ENCODE measurements at regions not wholly inside any gene's neighbourhood (a gene's known extent, or its start where the extent isn't known, plus 50 kb on each side); places are given as distances from the start of the nearest gene placed in this dataset.
"Not testable (repeated sequence)": the region's sequence is repeated elsewhere in the genome, so short reads cannot be mapped to it uniquely, and the experiment has no call there.

DNA sequence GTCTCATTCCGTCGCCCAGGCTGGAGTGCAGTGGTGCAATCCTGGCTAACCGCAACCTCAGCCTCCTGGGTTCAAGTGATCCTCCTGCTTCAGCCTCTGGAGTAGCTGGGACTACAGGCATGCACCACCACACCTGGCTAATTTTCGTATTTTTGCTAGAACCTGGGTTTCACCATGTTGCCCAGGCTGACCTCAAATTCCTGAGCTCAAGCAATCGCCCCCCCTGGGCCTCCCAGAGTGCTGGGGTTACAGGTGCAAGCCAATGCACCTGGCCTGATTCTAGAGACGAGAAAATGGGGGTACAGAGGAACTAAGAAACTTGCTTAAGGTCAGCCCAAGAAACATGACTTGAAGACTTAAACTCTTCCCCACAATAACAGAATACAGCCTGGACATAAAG, 111.0 kb downstream of the PRR15 start:
- TF ChIP-seq POLR2AphosphoS5, TAF1 (IDR thresholded peaks at IDR 0.05; ENCODE audit: low read depth, low read length): not testable (repeated sequence)
